Nephron progenitor cell (in vitro differentiated cells): ENCODE measurements at regions not wholly inside any gene's neighbourhood (a gene's known extent, or its start where the extent isn't known, plus 50 kb on each side); places are given as distances from the start of the nearest gene placed in this dataset.

Experiments used
- DNase-seq: peaks from one replicate; pipeline ENCODE4 v3.0.0; 2021
- H3K27ac Mint-ChIP-seq: 2 replicates; pipeline ENCODE4 v1.8.0; 2021; ENCODE audit warnings: mild to moderate bottlenecking, moderate library complexity, mixed read lengths
- H3K27me3 Mint-ChIP-seq: 2 replicates; pipeline ENCODE4 v1.8.0; 2021; ENCODE audit warnings: mild to moderate bottlenecking, low read depth, mixed read lengths; ENCODE audit not compliant: poor library complexity
- H3K36me3 Mint-ChIP-seq: 2 replicates; pipeline ENCODE4 v1.8.0; 2021; ENCODE audit warnings: low read depth, mixed read lengths
- H3K4me1 Mint-ChIP-seq: 2 replicates; pipeline ENCODE4 v1.8.0; 2021; ENCODE audit warnings: mixed read lengths
- H3K4me3 Mint-ChIP-seq: 2 replicates; pipeline ENCODE4 v1.8.0; 2021; ENCODE audit warnings: mild to moderate bottlenecking, moderate library complexity, mixed read lengths
- H3K9me3 Mint-ChIP-seq: 2 replicates; pipeline ENCODE4 v1.8.0; 2021; ENCODE audit warnings: mild to moderate bottlenecking, moderate library complexity, mixed read lengths
- TF ChIP-seq, protein P1 (sequence below): fragments of 200-600 bp; sonication (generic); IDR thresholded peaks from 2 replicates; pipeline ENCODE4 v1.5.0; 2021; ENCODE audit warnings: antibody characterized with exemption

DNA sequence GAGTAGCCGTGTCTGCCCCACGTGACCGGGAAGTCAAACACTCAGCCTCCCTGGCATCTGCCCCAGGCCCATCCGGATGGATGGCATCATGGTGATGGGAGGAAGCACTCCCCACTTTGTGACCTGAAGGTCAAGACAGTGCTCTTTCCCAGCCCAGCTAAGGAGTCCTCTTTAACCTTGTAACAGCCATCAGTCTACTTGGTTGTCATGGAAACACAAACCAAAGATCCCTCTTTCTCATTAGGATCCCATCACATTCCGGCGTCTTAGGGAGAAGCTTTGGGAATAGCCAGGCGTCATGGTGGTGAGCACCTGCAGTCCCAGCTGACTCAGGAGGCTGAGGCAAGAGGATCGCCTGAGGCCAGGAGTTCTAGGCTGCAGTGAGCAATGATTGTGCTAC, 90.9 kb upstream of the FOXC1 start:
- H3K27ac Mint-ChIP-seq = no peak overlapping the region
- peaks cover 18% of the 10 kb centered on the region for H3K27me3 Mint-ChIP-seq
- no peak overlapping the region for H3K4me3 Mint-ChIP-seq
- no peak for DNase-seq
- H3K4me1 Mint-ChIP-seq = peaks cover 37% of the 10 kb centered on the region
- H3K36me3 Mint-ChIP-seq = no peaks in the 10 kb centered on the region
- H3K9me3 Mint-ChIP-seq = no peaks in the 10 kb centered on the region
- TF ChIP-seq, protein P1, sequence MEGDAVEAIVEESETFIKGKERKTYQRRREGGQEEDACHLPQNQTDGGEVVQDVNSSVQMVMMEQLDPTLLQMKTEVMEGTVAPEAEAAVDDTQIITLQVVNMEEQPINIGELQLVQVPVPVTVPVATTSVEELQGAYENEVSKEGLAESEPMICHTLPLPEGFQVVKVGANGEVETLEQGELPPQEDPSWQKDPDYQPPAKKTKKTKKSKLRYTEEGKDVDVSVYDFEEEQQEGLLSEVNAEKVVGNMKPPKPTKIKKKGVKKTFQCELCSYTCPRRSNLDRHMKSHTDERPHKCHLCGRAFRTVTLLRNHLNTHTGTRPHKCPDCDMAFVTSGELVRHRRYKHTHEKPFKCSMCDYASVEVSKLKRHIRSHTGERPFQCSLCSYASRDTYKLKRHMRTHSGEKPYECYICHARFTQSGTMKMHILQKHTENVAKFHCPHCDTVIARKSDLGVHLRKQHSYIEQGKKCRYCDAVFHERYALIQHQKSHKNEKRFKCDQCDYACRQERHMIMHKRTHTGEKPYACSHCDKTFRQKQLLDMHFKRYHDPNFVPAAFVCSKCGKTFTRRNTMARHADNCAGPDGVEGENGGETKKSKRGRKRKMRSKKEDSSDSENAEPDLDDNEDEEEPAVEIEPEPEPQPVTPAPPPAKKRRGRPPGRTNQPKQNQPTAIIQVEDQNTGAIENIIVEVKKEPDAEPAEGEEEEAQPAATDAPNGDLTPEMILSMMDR = no peak

DNA sequence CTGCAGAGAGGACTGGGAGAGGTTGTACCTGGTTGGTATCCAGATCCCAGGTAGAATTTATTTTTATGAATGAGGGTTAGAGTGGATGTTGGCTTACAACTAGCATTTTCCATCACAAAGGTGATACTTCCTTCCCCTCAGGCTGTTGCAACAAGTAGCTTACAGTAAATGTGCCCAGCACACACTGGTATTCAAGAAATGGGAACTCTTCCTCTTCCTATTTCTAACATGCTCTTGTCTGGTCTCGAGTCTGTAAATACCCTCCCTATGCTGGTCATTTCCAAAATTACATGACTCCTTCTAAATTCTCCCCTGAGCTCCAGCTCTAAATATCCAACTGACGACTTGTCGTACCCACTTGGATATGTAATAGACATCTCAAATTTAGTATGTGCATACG, 90.1 kb upstream of the FOXC1 start:
- peaks cover 34% of the 10 kb centered on the region for H3K4me1 Mint-ChIP-seq
- H3K27ac Mint-ChIP-seq = no peak overlapping the region
- peaks cover 3% of the 10 kb centered on the region for H3K9me3 Mint-ChIP-seq
- H3K36me3 Mint-ChIP-seq = no peaks in the 10 kb centered on the region
- TF ChIP-seq, protein P1 = no peak
- DNase-seq = no peak
- no peak overlapping the region for H3K4me3 Mint-ChIP-seq
- peaks cover 26% of the 10 kb centered on the region for H3K27me3 Mint-ChIP-seq

DNA sequence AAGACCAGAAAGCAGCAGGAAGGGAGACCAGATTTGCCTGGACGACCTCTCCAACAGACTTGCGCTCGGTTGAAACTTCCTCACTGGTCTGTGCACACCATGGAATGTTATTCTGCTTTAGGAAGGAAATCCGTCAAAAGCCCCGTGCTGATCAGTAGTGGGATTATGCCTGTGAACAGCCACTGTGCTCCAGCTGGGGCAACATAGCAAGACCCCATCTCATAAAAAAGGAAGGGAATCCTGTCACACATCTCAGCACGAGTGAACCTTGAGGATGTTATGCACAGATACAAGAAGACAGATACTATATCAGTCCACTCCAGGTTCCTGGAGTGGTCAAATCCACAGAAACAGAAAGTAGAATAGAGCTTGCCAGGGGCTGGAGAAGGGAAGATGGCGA, 86.9 kb upstream of the FOXC1 start:
- Mint-ChIP-seq H3K4me3 (no peak overlapping the region), H3K27me3 (peaks cover 29% of the 10 kb centered on the region), H3K4me1 (peaks cover 36% of the 10 kb centered on the region), H3K9me3 (peaks cover 3% of the 10 kb centered on the region), H3K36me3 (no peaks in the 10 kb centered on the region), H3K27ac (no peak overlapping the region)
- DNase-seq = no peak
- TF ChIP-seq, protein P1 = no peak

DNA sequence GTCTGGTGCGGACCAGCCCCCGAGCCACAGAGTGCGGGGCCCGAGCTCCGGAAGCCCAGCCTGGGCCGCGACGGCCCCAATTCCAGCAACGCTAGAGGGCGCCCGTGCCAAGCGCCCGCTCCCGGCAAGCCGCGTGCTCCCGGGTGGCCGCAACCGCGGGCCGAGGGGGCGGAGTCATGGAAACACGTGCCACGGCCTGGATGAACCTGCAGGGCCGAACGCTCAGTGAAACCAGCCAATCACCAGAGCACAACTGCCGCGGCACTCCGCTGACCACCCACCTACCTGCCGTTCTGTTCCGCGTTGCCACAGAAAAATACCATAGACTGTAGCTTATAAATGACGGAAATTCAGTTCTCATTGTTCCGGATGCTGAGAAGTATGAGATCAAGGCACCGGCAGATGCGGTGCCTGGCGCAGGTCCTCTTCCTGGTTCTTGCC, 85.7 kb upstream of the FOXC1 start:
- TF ChIP-seq, protein P1 = peak; percentile 65
- H3K36me3 Mint-ChIP-seq = no peaks in the 10 kb centered on the region
- peaks cover 30% of the 10 kb centered on the region for H3K27me3 Mint-ChIP-seq
- H3K4me1 Mint-ChIP-seq = peaks cover 38% of the 10 kb centered on the region
- DNase-seq = peak; percentile 79
- no peak overlapping the region for H3K27ac Mint-ChIP-seq
- peaks cover 3% of the 10 kb centered on the region for H3K9me3 Mint-ChIP-seq
- H3K4me3 Mint-ChIP-seq = no peak overlapping the region

DNA sequence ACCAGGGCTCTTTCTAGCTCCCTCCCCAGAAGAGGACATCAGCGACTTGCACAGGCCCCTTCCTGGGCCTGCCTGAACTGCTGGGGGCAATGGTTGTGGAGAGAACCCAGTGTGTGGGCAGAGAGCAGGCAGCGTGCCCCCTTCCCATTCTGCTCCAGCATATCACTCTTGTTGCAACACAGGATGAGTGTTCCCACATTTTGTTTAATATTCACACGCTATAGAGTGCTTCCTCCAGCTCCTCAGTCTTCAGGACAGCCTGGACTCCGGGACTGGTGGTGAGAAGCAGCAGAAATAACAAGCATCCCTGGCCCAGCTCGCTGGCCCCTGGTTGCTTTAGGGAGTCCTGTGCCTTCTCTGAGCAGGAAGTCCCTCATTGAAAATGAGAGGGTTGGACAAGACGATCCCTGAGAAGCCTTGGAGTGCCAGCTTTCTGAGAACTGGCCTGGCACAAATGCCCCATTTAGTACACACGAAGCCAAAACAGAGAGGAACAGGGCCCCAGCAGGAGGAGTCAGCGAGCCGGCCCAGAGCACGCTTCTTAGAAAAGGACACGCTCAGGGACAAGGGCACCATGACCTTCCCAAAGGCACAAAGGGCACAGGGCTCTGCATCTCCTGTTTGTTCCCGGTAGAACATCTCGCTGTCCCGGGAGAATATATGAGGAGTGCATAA, 84.2 kb upstream of the FOXC1 start:
- Mint-ChIP-seq H3K36me3 (no peaks in the 10 kb centered on the region), H3K4me3 (peak overlapping the region; percentile 30), H3K4me1 (peaks cover 38% of the 10 kb centered on the region), H3K27me3 (peaks cover 38% of the 10 kb centered on the region), H3K27ac (no peak overlapping the region), H3K9me3 (peaks cover 5% of the 10 kb centered on the region)
- no peak for DNase-seq
- TF ChIP-seq, protein P1 = no peak
